ENCODE measurements at regions not wholly inside any gene's neighbourhood (a gene's known extent, or its start where the extent isn't known, plus 50 kb on each side); places are given as distances from the start of the nearest gene placed in this dataset.

DNA sequence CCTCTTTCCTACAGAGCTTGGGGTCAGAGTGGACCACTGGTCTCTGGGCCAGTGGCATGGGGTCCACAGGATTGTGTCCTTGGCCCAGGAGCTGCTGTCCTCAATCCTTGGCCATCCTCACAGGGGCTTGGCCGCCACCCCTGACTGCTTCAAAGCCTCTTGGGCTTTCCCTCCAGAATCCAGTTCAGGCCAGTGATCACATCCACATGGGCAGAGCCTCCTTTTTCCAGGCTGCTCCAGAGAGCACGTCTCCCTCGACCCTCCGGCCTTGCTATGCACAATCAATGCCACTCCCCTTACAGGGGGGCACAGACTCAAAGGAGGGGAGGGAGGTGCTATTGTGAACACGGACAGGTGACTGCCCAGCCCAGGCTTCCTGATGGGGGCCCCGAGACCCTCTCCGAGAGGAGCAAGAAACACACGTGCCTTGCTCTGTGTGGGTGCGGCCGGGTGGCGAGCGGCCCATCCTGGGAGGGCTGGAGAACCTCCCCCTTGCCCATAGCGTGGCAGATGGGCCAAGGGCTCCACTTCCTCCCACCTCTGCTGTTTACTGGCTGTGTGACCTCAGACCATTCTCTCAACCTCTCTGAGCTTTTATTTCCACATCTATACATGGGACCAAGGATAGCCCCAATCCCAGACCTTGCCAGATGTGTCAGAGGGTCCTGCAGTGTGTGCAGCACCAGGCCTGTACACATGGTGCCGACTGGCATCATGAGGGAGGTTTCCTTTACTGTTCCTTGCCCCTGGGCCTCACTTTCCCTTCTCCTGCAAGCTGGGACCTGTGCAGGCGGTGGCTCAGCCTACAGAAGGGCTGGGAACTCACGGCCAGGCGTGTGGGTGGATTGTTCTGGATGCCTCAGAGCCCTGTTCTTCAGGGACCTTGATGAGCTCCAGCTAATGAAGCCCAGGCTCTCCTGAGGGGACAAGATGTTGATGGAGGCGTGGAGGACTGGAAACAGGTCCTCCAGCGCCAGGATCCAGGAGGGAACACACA lies 229.0 kb upstream of the GSE1 start:
- TF ChIP-seq POLR2AphosphoS5 (IDR thresholded peaks at IDR 0.05; ENCODE audit: low read depth, low read length) (no peak), TAF1 (IDR thresholded peaks at IDR 0.05; ENCODE audit: borderline replicate concordance, insufficient read depth, low read length) (no peak), SIN3A (IDR thresholded peaks at IDR 0.05; ENCODE audit: borderline replicate concordance, insufficient read depth, low read length) (no peak), FOXP2 (optimal IDR thresholded peaks at IDR 0.05; ENCODE audit: borderline replicate concordance, extremely low read depth, extremely low read length, insufficient read depth) (no peak)
- TF ChIP-seq, protein P1, sequence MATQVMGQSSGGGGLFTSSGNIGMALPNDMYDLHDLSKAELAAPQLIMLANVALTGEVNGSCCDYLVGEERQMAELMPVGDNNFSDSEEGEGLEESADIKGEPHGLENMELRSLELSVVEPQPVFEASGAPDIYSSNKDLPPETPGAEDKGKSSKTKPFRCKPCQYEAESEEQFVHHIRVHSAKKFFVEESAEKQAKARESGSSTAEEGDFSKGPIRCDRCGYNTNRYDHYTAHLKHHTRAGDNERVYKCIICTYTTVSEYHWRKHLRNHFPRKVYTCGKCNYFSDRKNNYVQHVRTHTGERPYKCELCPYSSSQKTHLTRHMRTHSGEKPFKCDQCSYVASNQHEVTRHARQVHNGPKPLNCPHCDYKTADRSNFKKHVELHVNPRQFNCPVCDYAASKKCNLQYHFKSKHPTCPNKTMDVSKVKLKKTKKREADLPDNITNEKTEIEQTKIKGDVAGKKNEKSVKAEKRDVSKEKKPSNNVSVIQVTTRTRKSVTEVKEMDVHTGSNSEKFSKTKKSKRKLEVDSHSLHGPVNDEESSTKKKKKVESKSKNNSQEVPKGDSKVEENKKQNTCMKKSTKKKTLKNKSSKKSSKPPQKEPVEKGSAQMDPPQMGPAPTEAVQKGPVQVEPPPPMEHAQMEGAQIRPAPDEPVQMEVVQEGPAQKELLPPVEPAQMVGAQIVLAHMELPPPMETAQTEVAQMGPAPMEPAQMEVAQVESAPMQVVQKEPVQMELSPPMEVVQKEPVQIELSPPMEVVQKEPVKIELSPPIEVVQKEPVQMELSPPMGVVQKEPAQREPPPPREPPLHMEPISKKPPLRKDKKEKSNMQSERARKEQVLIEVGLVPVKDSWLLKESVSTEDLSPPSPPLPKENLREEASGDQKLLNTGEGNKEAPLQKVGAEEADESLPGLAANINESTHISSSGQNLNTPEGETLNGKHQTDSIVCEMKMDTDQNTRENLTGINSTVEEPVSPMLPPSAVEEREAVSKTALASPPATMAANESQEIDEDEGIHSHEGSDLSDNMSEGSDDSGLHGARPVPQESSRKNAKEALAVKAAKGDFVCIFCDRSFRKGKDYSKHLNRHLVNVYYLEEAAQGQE (IDR thresholded peaks at IDR 0.05; ENCODE audit: insufficient read depth in 1 of 2, low read depth in 2 of 2, low read length in 2 of 2): no peak

- TF ChIP-seq, protein P1 (IDR thresholded peaks at IDR 0.05; ENCODE audit: insufficient read depth in 1 of 2, low read depth in 2 of 2, low read length in 2 of 2): no peak
- TF ChIP-seq SIN3A (IDR thresholded peaks at IDR 0.05; ENCODE audit: borderline replicate concordance, insufficient read depth, low read length): no peak
- TF ChIP-seq POLR2AphosphoS5 (IDR thresholded peaks at IDR 0.05; ENCODE audit: low read depth, low read length): no peak
- TF ChIP-seq TAF1 (IDR thresholded peaks at IDR 0.05; ENCODE audit: borderline replicate concordance, insufficient read depth, low read length): no peak
- no peak for TF ChIP-seq FOXP2 (optimal IDR thresholded peaks at IDR 0.05; ENCODE audit: borderline replicate concordance, extremely low read depth, extremely low read length, insufficient read depth)
Measured at GRCh38 chr16:85384833-85385462, 228.2 kb upstream of the GSE1 start.

DNA sequence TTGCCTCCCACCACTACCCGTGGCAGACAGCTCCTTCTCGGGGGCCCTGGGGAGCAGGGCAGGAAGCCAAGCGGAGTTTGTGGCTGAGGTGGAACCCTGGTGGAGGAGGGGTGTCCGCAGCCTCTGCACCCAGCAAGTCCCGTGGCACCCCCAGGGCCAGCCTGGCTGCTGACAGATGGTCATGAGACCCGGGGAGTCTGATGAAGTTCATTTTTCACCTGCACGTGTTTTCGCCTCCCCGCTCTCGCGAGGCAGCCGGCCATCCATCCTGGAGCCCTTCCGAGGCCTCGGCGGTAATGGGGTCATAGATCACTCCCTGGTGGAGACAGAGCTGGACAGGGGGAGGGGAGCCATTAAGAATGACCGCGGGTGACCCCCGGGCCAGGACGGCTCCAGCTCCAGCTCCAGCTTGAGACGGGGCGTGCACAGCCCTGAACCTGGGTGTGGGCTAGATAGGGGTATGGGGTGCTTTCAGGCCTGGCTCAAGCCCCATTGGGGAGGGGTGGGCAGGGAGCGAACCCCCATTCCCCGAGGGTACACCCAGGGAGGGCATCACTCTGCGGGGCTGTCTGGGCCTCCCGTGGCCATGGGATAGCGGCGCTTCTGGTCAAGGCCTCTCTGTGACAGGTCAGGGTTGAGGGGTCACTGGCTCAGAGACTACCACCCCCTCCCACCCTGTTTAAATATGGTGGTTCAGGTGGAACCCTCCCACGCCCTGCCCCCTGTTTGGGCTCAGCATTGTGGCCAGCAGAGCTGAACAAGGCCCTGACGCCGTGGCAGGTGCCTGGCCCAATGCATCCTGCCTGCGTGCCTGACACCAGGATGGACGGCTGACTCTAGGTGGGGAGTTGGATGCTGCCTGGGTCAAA lies 227.4 kb upstream of the GSE1 start:
- no peak for TF ChIP-seq POLR2AphosphoS5 (IDR thresholded peaks at IDR 0.05; ENCODE audit: low read depth, low read length)
- TF ChIP-seq TAF1 (IDR thresholded peaks at IDR 0.05; ENCODE audit: borderline replicate concordance, insufficient read depth, low read length): no peak
- no peak for TF ChIP-seq SIN3A (IDR thresholded peaks at IDR 0.05; ENCODE audit: borderline replicate concordance, insufficient read depth, low read length)
- TF ChIP-seq FOXP2 (optimal IDR thresholded peaks at IDR 0.05; ENCODE audit: borderline replicate concordance, extremely low read depth, extremely low read length, insufficient read depth): no peak
- TF ChIP-seq, protein P1 (IDR thresholded peaks at IDR 0.05; ENCODE audit: insufficient read depth in 1 of 2, low read depth in 2 of 2, low read length in 2 of 2): no peak

DNA sequence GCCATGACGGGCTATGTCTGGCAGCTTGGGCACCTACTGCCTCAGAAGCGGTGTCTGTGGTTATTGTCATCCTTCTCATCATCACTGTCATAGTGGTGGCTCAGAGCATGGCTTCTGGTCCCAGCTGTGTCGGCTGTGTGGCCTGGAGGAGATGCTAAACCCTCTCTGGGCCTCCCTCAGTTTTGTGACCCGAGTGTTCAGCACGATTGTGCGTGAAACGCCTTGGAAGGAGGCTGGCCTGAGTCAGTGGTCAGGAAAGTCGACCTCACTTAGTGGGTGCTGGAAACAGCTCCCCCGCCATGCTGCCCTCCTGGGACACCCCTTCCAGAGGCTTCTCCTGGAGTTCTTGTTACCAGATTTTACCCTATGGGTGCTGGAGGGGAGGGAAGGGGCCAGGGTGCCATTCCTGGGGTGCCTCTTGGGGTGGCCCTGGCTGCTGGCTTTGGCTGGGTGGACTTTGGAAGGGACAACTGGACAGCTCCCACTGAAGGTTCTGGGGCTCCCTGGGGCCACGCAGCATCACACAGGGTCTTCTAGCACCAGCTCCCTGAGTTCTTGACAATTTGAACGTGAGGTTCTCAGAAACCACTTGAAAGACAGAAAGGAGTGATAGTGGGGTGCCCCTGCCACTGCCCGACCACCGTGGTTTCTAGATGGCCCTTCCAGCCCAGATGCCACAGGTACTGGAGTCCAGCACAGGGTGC lies 226.5 kb upstream of the GSE1 start:
- no peak for TF ChIP-seq SIN3A (IDR thresholded peaks at IDR 0.05; ENCODE audit: borderline replicate concordance, insufficient read depth, low read length)
- TF ChIP-seq TAF1 (IDR thresholded peaks at IDR 0.05; ENCODE audit: borderline replicate concordance, insufficient read depth, low read length): no peak
- no peak for TF ChIP-seq POLR2AphosphoS5 (IDR thresholded peaks at IDR 0.05; ENCODE audit: low read depth, low read length)
- TF ChIP-seq, protein P1 (IDR thresholded peaks at IDR 0.05; ENCODE audit: insufficient read depth in 1 of 2, low read depth in 2 of 2, low read length in 2 of 2): no peak
- no peak for TF ChIP-seq FOXP2 (optimal IDR thresholded peaks at IDR 0.05; ENCODE audit: borderline replicate concordance, extremely low read depth, extremely low read length, insufficient read depth)
